Right lobe of liver (tissue), 4 donors: ENCODE measurements at regions not wholly inside any gene's neighbourhood (a gene's known extent, or its start where the extent isn't known, plus 50 kb on each side); places are given as distances from the start of the nearest gene placed in this dataset.

Experiments used
- POLR2A ChIP-seq: fragments of 450-650 bp; IDR thresholded peaks from one replicate; pipeline ENCODE4 v1.6.1; 2017; ENCODE audit warnings: antibody characterized with exemption, mild to moderate bottlenecking
- TF ChIP-seq, protein P1 (sequence below), 4 donors: fragments of 200-600 bp in 3 of 4; fragments of 450-650 bp in 1 of 4; IDR thresholded peaks; one replicate each; pipeline versions ENCODE4 v1.5.1 to v1.8.0; 2016 to 2022; ENCODE audit warnings: antibody characterized with exemption in 4 of 4, mild to moderate bottlenecking in 2 of 4
- donor health status: DM: no; HTN: no; CAD: no.
- donor health status: DM: no; HTN: no; CAD: no.
- donor health status: DM: no; HTN: yes; CAD: no.

DNA sequence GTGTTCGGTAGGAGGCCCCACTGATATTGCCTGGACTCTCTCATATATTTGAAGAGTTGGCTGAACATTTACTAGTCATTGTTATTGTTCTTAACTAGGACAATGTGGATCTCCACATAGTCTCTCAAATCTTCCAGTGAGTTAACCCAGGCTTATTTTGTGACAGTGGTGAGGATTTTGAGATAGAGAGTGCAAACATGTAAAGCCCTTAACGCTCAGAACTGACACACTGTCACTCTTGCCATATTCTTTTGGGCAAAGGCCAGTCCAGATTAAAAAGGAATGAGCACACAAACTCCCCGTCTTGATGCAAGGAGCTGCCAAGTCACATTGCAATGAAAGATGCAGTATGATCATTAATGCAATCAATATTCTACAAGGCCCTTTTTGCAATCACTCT, 431.9 kb upstream of the AZI2 start:
- TF ChIP-seq, protein P1, sequence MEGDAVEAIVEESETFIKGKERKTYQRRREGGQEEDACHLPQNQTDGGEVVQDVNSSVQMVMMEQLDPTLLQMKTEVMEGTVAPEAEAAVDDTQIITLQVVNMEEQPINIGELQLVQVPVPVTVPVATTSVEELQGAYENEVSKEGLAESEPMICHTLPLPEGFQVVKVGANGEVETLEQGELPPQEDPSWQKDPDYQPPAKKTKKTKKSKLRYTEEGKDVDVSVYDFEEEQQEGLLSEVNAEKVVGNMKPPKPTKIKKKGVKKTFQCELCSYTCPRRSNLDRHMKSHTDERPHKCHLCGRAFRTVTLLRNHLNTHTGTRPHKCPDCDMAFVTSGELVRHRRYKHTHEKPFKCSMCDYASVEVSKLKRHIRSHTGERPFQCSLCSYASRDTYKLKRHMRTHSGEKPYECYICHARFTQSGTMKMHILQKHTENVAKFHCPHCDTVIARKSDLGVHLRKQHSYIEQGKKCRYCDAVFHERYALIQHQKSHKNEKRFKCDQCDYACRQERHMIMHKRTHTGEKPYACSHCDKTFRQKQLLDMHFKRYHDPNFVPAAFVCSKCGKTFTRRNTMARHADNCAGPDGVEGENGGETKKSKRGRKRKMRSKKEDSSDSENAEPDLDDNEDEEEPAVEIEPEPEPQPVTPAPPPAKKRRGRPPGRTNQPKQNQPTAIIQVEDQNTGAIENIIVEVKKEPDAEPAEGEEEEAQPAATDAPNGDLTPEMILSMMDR (IDR thresholded peaks at IDR 0.05), result no peak
- TF ChIP-seq POLR2A, result no peak
